Astrocyte (in vitro differentiated cells and primary cell): ENCODE measurements at regions not wholly inside any gene's neighbourhood (a gene's known extent, or its start where the extent isn't known, plus 50 kb on each side); places are given as distances from the start of the nearest gene placed in this dataset.

ENCODE experiments used
- CTCF ChIP-seq: IDR thresholded peaks from 2 replicates; pipeline ENCODE4 v1.5.1; 2011; ENCODE audit warnings: low read depth, mild to moderate bottlenecking, inconsistent platforms, low read length, moderate library complexity; ENCODE audit not compliant: insufficient read depth
- EZH2 ChIP-seq: IDR thresholded peaks from 2 replicates; pipeline ENCODE4 v1.6.1; 2012; ENCODE audit warnings: mild to moderate bottlenecking, low read length, inconsistent platforms; ENCODE audit not compliant: insufficient read depth

- TF ChIP-seq EZH2 (no peak), CTCF (no peak)
These were observed 626.7 kb downstream of the PRR16 start for GRCh38 chr5:121090822-121091221.
